Ishikawa (cell line): ENCODE measurements at regions not wholly inside any gene's neighbourhood (a gene's known extent, or its start where the extent isn't known, plus 50 kb on each side); places are given as distances from the start of the nearest gene placed in this dataset.

ENCODE experiments used
- CEBPB ChIP-seq: IDR thresholded peaks from 2 replicates; pipeline ENCODE4 v1.6.1; 2012
- CREB1 ChIP-seq: IDR thresholded peaks from 2 replicates; pipeline ENCODE4 v1.6.1; 2012; ENCODE audit warnings: low read depth
- EGR1 ChIP-seq: IDR thresholded peaks from 2 replicates; pipeline ENCODE4 v1.6.1; 2012
- EP300 ChIP-seq: IDR thresholded peaks from 2 replicates; pipeline ENCODE4 v1.6.1; 2012; ENCODE audit warnings: borderline replicate concordance
- FOXM1 ChIP-seq: IDR thresholded peaks from 2 replicates; pipeline ENCODE4 v1.6.1; 2012; ENCODE audit warnings: low read depth, borderline replicate concordance
- MAX ChIP-seq: IDR thresholded peaks from 2 replicates; pipeline ENCODE4 v1.6.1; 2012
- NFIC ChIP-seq: IDR thresholded peaks from 2 replicates; pipeline ENCODE4 v1.6.1; 2012
- RAD21 ChIP-seq: IDR thresholded peaks from 2 replicates; pipeline ENCODE4 v1.6.1; 2012; ENCODE audit warnings: low read depth
- REST ChIP-seq: IDR thresholded peaks from 2 replicates; pipeline ENCODE4 v1.6.1; 2012; ENCODE audit warnings: low read depth, mild to moderate bottlenecking
- TAF1 ChIP-seq: IDR thresholded peaks from 2 replicates; pipeline ENCODE4 v1.6.1; 2012; ENCODE audit warnings: low read depth, mild to moderate bottlenecking
- TCF12 ChIP-seq: IDR thresholded peaks from 2 replicates; pipeline ENCODE4 v1.6.1; 2012; ENCODE audit warnings: low read depth
- TEAD4 ChIP-seq: IDR thresholded peaks from 2 replicates; pipeline ENCODE4 v1.6.1; 2012
- USF1 ChIP-seq: IDR thresholded peaks from 2 replicates; pipeline ENCODE4 v1.6.1; 2012
- YY1 ChIP-seq: IDR thresholded peaks from 2 replicates; pipeline ENCODE4 v1.6.1; 2012; ENCODE audit warnings: low read depth
- ZBTB7A ChIP-seq: IDR thresholded peaks from 2 replicates; pipeline ENCODE4 v1.6.1; 2012; ENCODE audit warnings: low read depth

- no peak for TF ChIP-seq NFIC
- TF ChIP-seq REST, result no peak
- TF ChIP-seq USF1, result no peak
- TF ChIP-seq RAD21, result no peak
- no peak for TF ChIP-seq FOXM1
- TF ChIP-seq TCF12, result no peak
- no peak for TF ChIP-seq CEBPB
- TF ChIP-seq EGR1, result no peak
- TF ChIP-seq MAX, result no peak
- no peak for TF ChIP-seq TAF1
- no peak for TF ChIP-seq CREB1
- TF ChIP-seq ZBTB7A, result no peak
- no peak for TF ChIP-seq YY1
- TF ChIP-seq EP300, result no peak
- no peak for TF ChIP-seq TEAD4
Measured at GRCh38 chr12:67182551-67182950, 86.6 kb upstream of the CAND1 start.

- TF ChIP-seq REST (peak; percentile 97), TCF12 (no peak)
Measured at GRCh38 chr12:67193704-67194103, 75.5 kb upstream of the CAND1 start.

- TF ChIP-seq CEBPB, result no peak
- TF ChIP-seq USF1, result no peak
- no peak for TF ChIP-seq MAX
- TF ChIP-seq YY1, result no peak
- TF ChIP-seq NFIC, result no peak
Measured at GRCh38 chr12:67200386-67200785, 68.8 kb upstream of the CAND1 start.

GRCh38 chr12:67202011-67202677 lies 67.0 kb upstream of the CAND1 start:
- TF ChIP-seq USF1, result no peak
- TF ChIP-seq YY1, result no peak
- no peak for TF ChIP-seq TEAD4
- no peak for TF ChIP-seq ZBTB7A
- no peak for TF ChIP-seq CEBPB
- no peak for TF ChIP-seq EP300
- no peak for TF ChIP-seq RAD21
- no peak for TF ChIP-seq CREB1
- TF ChIP-seq NFIC, result no peak
- no peak for TF ChIP-seq REST

- TF ChIP-seq EP300 (no peak), REST (no peak), FOXM1 (no peak), NFIC (no peak), USF1 (no peak), MAX (no peak), CEBPB (no peak), TCF12 (no peak)
Measured at GRCh38 chr12:67202678-67203012, 66.5 kb upstream of the CAND1 start.
